HCT116 (cell line): ENCODE measurements at regions not wholly inside any gene's neighbourhood (a gene's known extent, or its start where the extent isn't known, plus 50 kb on each side); places are given as distances from the start of the nearest gene placed in this dataset.

Source experiments
- ATAC-seq: fragments of 200-7000 bp; cut with Tn5 transposase; 2 replicates; pipeline ENCODE4 v1.9.1; 2020; ENCODE audit warnings: mild to moderate bottlenecking, moderate library complexity
- BruUV-seq: library from RNA; stranded (reverse); fragments of 400-500 nt; replicated peaks from 2 replicates; lab custom pipeline; 2021; lab: Mats Ljungman, UMichigan
- CTCF ChIA-PET: fragments of 300-600 bp; sonication (Branson Sonifier 250); formaldehyde crosslinking; loops from one replicate; lab custom pipeline; 2021; ENCODE audit warnings: antibody characterized with exemption; lab: Charles Lee
- POLR2A ChIA-PET: fragments of 300-600, 350-600 bp; sonication (Branson Sonifier 250); formaldehyde crosslinking; loops from one replicate; lab custom pipeline; 2021; ENCODE audit warnings: antibody characterized with exemption; lab: Charles Lee
- RAD21 ChIA-PET, 2 experiments: fragments of 300-600 bp; sonication (Branson Sonifier 250); formaldehyde crosslinking; loops; one replicate each; lab custom pipeline; 2023; ENCODE audit warnings: low total read pairs in 2 of 2; ENCODE audit not compliant: uncharacterized antibody in 2 of 2, unreplicated experiment in 2 of 2, low non-redundant PET in 1 of 2; lab: Charles Lee
- DNase-seq: peaks from one replicate; pipeline ENCODE4 v3.0.0-alpha.2; 2010; ENCODE audit warnings: low read depth, low spot score
- H2AFZ ChIP-seq: fragments of 200-600 bp; shearing (Covaris generic), sonication (generic); 2 replicates; pipeline ENCODE4 v1.6.1; 2017; ENCODE audit warnings: low read depth, mixed run types, mixed read lengths, antibody characterized with exemption, low read length; ENCODE audit not compliant: poor library complexity, severe bottlenecking
- H3K27ac ChIP-seq: 2 replicates; pipeline ENCODE4 v1.5.1; 2012; ENCODE audit warnings: low read depth, low read length
- H3K27me3 ChIP-seq: fragments of 200-600 bp; sonication (generic); 2 replicates; pipeline ENCODE4 v1.6.1; 2016; ENCODE audit warnings: mixed run types, low read length, mixed read lengths; ENCODE audit not compliant: insufficient read depth
- H3K36me3 ChIP-seq, 2 experiments: fragments of 200-500 bp in 1 of 2; fragments of 200-600 bp in 1 of 2; sonication (Bioruptor generic) in 1 of 2; sonication (generic) in 1 of 2; 2 replicates each; pipeline versions ENCODE4 v1.5.1 to v1.6.1; 2014 to 2016; ENCODE audit warnings: low read length in 2 of 2, inconsistent platforms in 1 of 2, mixed read lengths in 1 of 2, mixed run types in 1 of 2; ENCODE audit not compliant: insufficient read depth in 2 of 2, control insufficient read depth in 1 of 2
- H3K4me1 ChIP-seq, 2 experiments: fragments of 200-600 bp in 1 of 2; sonication (generic) in 1 of 2; 2 replicates each; pipeline versions ENCODE4 v1.5.1 to v1.6.1; 2012 to 2017; ENCODE audit warnings: low read length in 2 of 2, inconsistent platforms in 1 of 2, mild to moderate bottlenecking in 1 of 2, mixed read lengths in 1 of 2, mixed run types in 1 of 2, moderate library complexity in 1 of 2; ENCODE audit not compliant: insufficient read depth in 2 of 2, control insufficient read depth in 1 of 2
- H3K4me2 ChIP-seq: fragments of 200-600 bp; sonication (generic); 2 replicates; pipeline ENCODE4 v1.6.1; 2017; ENCODE audit warnings: mixed run types, low read length, mixed read lengths
- H3K4me3 ChIP-seq, 2 experiments: fragments of 200-600 bp in 1 of 2; sonication (generic) in 1 of 2; replicated peaks in 1 of 2; 2 replicates each; pipeline ENCODE4 v1.5.1; 2011 to 2016; ENCODE audit warnings: low read length in 2 of 2, control low read depth in 1 of 2, low read depth in 1 of 2, mild to moderate bottlenecking in 1 of 2, mixed read lengths in 1 of 2, mixed run types in 1 of 2
- H3K79me2 ChIP-seq: fragments of 200-600 bp; sonication (generic); 2 replicates; pipeline ENCODE4 v1.6.1; 2017; ENCODE audit warnings: mild to moderate bottlenecking, mixed run types, low read length, moderate library complexity, mixed read lengths; ENCODE audit not compliant: insufficient read depth
- H3K9ac ChIP-seq: fragments of 200-600 bp; sonication (generic); 2 replicates; pipeline ENCODE4 v1.6.1; 2016; ENCODE audit warnings: low read length, mixed read lengths
- H3K9me2 ChIP-seq: fragments of 200-600 bp; sonication (generic), shearing (Covaris generic); 2 replicates; pipeline ENCODE4 v1.6.1; 2017; ENCODE audit warnings: mixed run types, mild to moderate bottlenecking, moderate library complexity; ENCODE audit not compliant: insufficient read depth
- H3K9me3 ChIP-seq, 2 experiments: fragments of 200-500 bp in 1 of 2; fragments of 200-600 bp in 1 of 2; sonication (Bioruptor generic) in 1 of 2; sonication (generic) in 1 of 2; 2 replicates each; pipeline ENCODE4 v1.6.1; 2014 to 2017; ENCODE audit warnings: low read length in 2 of 2, mixed read lengths in 2 of 2, inconsistent platforms in 1 of 2, low read depth in 1 of 2, mild to moderate bottlenecking in 1 of 2, mixed run types in 1 of 2, moderate library complexity in 1 of 2; ENCODE audit not compliant: control insufficient read depth in 1 of 2, insufficient read depth in 1 of 2
- H4K20me1 ChIP-seq: fragments of 200-600 bp; sonication (generic), shearing (Covaris generic); 2 replicates; pipeline ENCODE4 v1.6.1; 2017; ENCODE audit warnings: mixed run types, mild to moderate bottlenecking, moderate library complexity; ENCODE audit not compliant: insufficient read depth
- CEBPB ChIP-seq: IDR thresholded peaks from 2 replicates; pipeline ENCODE4 v1.6.1; 2012; ENCODE audit warnings: low read depth
- CTCF ChIP-seq, 3 experiments: fragments of 200-600 bp in 1 of 3; sonication (generic) in 1 of 3; IDR thresholded peaks in 2 of 3; conservative IDR thresholded peaks in 1 of 3; 2 replicates each; pipeline ENCODE4 v1.5.1; 2012 to 2017; ENCODE audit warnings: low read depth in 2 of 3, low read length in 2 of 3, antibody characterized with exemption in 1 of 3, borderline replicate concordance in 1 of 3, control low read depth in 1 of 3, mild to moderate bottlenecking in 1 of 3, mixed read lengths in 1 of 3, mixed run types in 1 of 3, moderate library complexity in 1 of 3; ENCODE audit not compliant: insufficient read depth in 1 of 3
- EGR1 ChIP-seq: IDR thresholded peaks from 2 replicates; pipeline ENCODE4 v1.6.1; 2012; ENCODE audit warnings: low read depth
- ELF1 ChIP-seq: IDR thresholded peaks from 2 replicates; pipeline ENCODE4 v1.6.1; 2012; ENCODE audit warnings: low read depth, borderline replicate concordance
- EZH2 ChIP-seq: fragments of 200-600 bp; sonication (generic); IDR thresholded peaks from 2 replicates; pipeline ENCODE4 v1.6.1; 2017; ENCODE audit warnings: antibody characterized with exemption, mixed run types
- FOSL1 ChIP-seq: IDR thresholded peaks from 2 replicates; pipeline ENCODE4 v1.6.1; 2012; ENCODE audit warnings: low read depth
- MAX ChIP-seq: IDR thresholded peaks from 2 replicates; pipeline ENCODE4 v1.6.1; 2012
- POLR2A ChIP-seq: IDR thresholded peaks from 2 replicates; pipeline ENCODE4 v1.7.0; 2011; ENCODE audit warnings: borderline replicate concordance; ENCODE audit not compliant: insufficient read depth, insufficient read length; ENCODE audit errors: extremely low read depth
- POLR2AphosphoS5 ChIP-seq: IDR thresholded peaks from 2 replicates; pipeline ENCODE4 v1.6.1; 2011; ENCODE audit warnings: mild to moderate bottlenecking, low read depth, low read length, moderate library complexity
- SP1 ChIP-seq: IDR thresholded peaks from 2 replicates; pipeline ENCODE4 v1.6.1; 2012; ENCODE audit warnings: low read depth
- TCF7L2 ChIP-seq: IDR thresholded peaks from 2 replicates; pipeline ENCODE4 v1.7.0; 2011; ENCODE audit warnings: borderline replicate concordance, inconsistent platforms; ENCODE audit not compliant: insufficient read depth, insufficient read length; ENCODE audit errors: extremely low read depth
- ZFX ChIP-seq: fragments of 450-650 bp; IDR thresholded peaks from 2 replicates; pipeline ENCODE4 v1.6.1; 2017
- ZNF274 ChIP-seq: fragments of 200-500 bp; sonication (Bioruptor generic); IDR thresholded peaks from 2 replicates; pipeline ENCODE4 v1.6.1; 2014; ENCODE audit warnings: mild to moderate bottlenecking, low read depth, low read length, inconsistent platforms
- intact Hi-C: fragments of 100-400 bp; cut with micrococcal nuclease; formaldehyde crosslinking; loops from 2 replicates; pipeline ENCODE4 v1.10.0; 2022
- TF ChIP-seq, protein P1 (sequence below): IDR thresholded peaks from 2 replicates; pipeline ENCODE4 v1.6.1; 2012
- TF ChIP-seq, protein P2 (sequence below): IDR thresholded peaks from 2 replicates; pipeline ENCODE4 v1.6.1; 2012; ENCODE audit warnings: low read depth

GRCh38 chr2:15863089-15863488 lies 77.3 kb upstream of the MYCN start:
- DNase-seq (no peak), ATAC-seq (no peak)
- Histone ChIP-seq H3K27me3 (peaks cover 9% of the 10 kb centered on the region), H3K9me3 (no peaks in the 10 kb centered on the region), H3K9ac (no peak overlapping the region), H2AFZ (no peak overlapping the region), H3K4me1 (no peaks in the 10 kb centered on the region), H3K4me3 (no peak overlapping the region), H3K27ac (no peak overlapping the region), H3K9me2 (no peaks in the 10 kb centered on the region), H3K79me2 (no peaks in the 10 kb centered on the region), H3K36me3 (no peaks in the 10 kb centered on the region), H3K4me2 (no peak overlapping the region), H4K20me1 (no peaks in the 10 kb centered on the region)
- intact Hi-C loops: no loop called here
- BruUV-seq: no TSS peak
- no peak for TF ChIP-seq POLR2A
- TF ChIP-seq CTCF (IDR thresholded peaks at IDR 0.05 in 2 of 3, conservative IDR thresholded peaks at IDR 0.05 in 1 of 3; ENCODE audit: borderline replicate concordance in 1 of 3, insufficient read depth in 1 of 3, low read depth in 2 of 3, low read length in 2 of 3): no peak
- TF ChIP-seq EGR1: no peak
- no peak for TF ChIP-seq EZH2
- TF ChIP-seq FOSL1: no peak
- no peak for TF ChIP-seq ZFX
- no peak for TF ChIP-seq CEBPB
- TF ChIP-seq, protein P1, sequence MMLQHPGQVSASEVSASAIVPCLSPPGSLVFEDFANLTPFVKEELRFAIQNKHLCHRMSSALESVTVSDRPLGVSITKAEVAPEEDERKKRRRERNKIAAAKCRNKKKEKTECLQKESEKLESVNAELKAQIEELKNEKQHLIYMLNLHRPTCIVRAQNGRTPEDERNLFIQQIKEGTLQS: no peak
- no peak for TF ChIP-seq TCF7L2
- TF ChIP-seq ZNF274: no peak
- no peak for TF ChIP-seq ELF1
- TF ChIP-seq SP1: no peak
- TF ChIP-seq, protein P2, sequence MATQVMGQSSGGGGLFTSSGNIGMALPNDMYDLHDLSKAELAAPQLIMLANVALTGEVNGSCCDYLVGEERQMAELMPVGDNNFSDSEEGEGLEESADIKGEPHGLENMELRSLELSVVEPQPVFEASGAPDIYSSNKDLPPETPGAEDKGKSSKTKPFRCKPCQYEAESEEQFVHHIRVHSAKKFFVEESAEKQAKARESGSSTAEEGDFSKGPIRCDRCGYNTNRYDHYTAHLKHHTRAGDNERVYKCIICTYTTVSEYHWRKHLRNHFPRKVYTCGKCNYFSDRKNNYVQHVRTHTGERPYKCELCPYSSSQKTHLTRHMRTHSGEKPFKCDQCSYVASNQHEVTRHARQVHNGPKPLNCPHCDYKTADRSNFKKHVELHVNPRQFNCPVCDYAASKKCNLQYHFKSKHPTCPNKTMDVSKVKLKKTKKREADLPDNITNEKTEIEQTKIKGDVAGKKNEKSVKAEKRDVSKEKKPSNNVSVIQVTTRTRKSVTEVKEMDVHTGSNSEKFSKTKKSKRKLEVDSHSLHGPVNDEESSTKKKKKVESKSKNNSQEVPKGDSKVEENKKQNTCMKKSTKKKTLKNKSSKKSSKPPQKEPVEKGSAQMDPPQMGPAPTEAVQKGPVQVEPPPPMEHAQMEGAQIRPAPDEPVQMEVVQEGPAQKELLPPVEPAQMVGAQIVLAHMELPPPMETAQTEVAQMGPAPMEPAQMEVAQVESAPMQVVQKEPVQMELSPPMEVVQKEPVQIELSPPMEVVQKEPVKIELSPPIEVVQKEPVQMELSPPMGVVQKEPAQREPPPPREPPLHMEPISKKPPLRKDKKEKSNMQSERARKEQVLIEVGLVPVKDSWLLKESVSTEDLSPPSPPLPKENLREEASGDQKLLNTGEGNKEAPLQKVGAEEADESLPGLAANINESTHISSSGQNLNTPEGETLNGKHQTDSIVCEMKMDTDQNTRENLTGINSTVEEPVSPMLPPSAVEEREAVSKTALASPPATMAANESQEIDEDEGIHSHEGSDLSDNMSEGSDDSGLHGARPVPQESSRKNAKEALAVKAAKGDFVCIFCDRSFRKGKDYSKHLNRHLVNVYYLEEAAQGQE: no peak
- no peak for TF ChIP-seq MAX
- TF ChIP-seq POLR2AphosphoS5: no peak
- CTCF ChIA-PET: no interaction called here
- POLR2A ChIA-PET: no interaction called here
- RAD21 ChIA-PET: no interaction called here
